B cell (primary cell): ENCODE measurements at regions not wholly inside any gene's neighbourhood (a gene's known extent, or its start where the extent isn't known, plus 50 kb on each side); places are given as distances from the start of the nearest gene placed in this dataset.

ENCODE experiments used
- ATAC-seq: fragments of 200-7000 bp; cut with Tn5 transposase; one replicate; pipeline ENCODE4 v1.10.0; 2021; ENCODE audit warnings: low read depth, mild to moderate bottlenecking, moderate number of reproducible peaks, moderate library complexity
- CTCF ChIA-PET: fragments of 350-600 bp; sonication (Branson Sonifier 250); formaldehyde crosslinking; loops from one replicate; lab custom pipeline; 2021; ENCODE audit warnings: antibody characterized with exemption, inconsistent platforms; lab: Charles Lee
- POLR2A ChIA-PET: fragments of 350-600 bp; sonication (Branson Sonifier 250); formaldehyde crosslinking; loops from one replicate; lab custom pipeline; 2021; ENCODE audit warnings: antibody characterized with exemption; lab: Charles Lee
- DNase-seq: peaks from one replicate; pipeline ENCODE4 v3.0.0; 2013
- H2AFZ ChIP-seq: 2 replicates; pipeline ENCODE4 v1.6.1; 2012; ENCODE audit warnings: mild to moderate bottlenecking, low read depth, low read length; ENCODE audit not compliant: insufficient read depth, poor library complexity, severe bottlenecking
- H3K27ac ChIP-seq, 2 donors: 1 replicate in 1 of 2; 2 replicates in 1 of 2; pipeline ENCODE4 v1.5.1; 2012 to 2013; ENCODE audit warnings: low read length in 2 of 2, mild to moderate bottlenecking in 2 of 2, moderate library complexity in 1 of 2
- H3K27me3 ChIP-seq, 4 experiments: fragments of 200-600 bp in 1 of 4; sonication (generic) in 1 of 4; replicated peaks in 1 of 4; 1 replicate in 2 of 4; 2 replicates in 2 of 4; pipeline versions ENCODE4 v1.6.1 to v1.7.0; 2013 to 2016; ENCODE audit warnings: low read length in 3 of 4, mild to moderate bottlenecking in 2 of 4, mixed read lengths in 1 of 4, moderate library complexity in 1 of 4; ENCODE audit not compliant: insufficient read depth in 4 of 4, control insufficient read depth in 3 of 4; ENCODE audit errors: control extremely low read depth in 1 of 4
- H3K36me3 ChIP-seq, 2 experiments: replicated peaks in 1 of 2; 1 replicate in 1 of 2; 2 replicates in 1 of 2; pipeline versions ENCODE4 v1.6.1 to v1.7.1; 2013; ENCODE audit warnings: low read length in 1 of 2; ENCODE audit not compliant: insufficient read depth in 2 of 2, control insufficient read depth in 1 of 2; ENCODE audit errors: control extremely low read depth in 1 of 2, extremely low read depth in 1 of 2
- H3K4me1 ChIP-seq, 2 donors: fragments of 200-600 bp in 1 of 2; sonication (generic) in 1 of 2; 1 replicate in 1 of 2; 2 replicates in 1 of 2; pipeline versions ENCODE4 v1.5.1 to v1.6.1; 2013 to 2017; ENCODE audit warnings: low read length in 2 of 2; ENCODE audit not compliant: control insufficient read depth in 2 of 2, insufficient read depth in 2 of 2
- H3K4me2 ChIP-seq: replicated peaks from 2 replicates; pipeline ENCODE3; 2012; ENCODE audit warnings: mild to moderate bottlenecking, low read depth, low read length; ENCODE audit not compliant: poor library complexity, severe bottlenecking
- H3K4me3 ChIP-seq, 5 experiments: fragments of 200-600 bp in 1 of 5; sonication (generic) in 1 of 5; 1 replicate in 3 of 5; 2 replicates in 2 of 5; pipeline versions ENCODE4 v1.5.1 to v1.7.0; 2011 to 2016; ENCODE audit warnings: low read length in 4 of 5, mild to moderate bottlenecking in 4 of 5, low read depth in 2 of 5, control low read depth in 1 of 5, moderate library complexity in 1 of 5; ENCODE audit not compliant: insufficient read depth in 1 of 5; ENCODE audit errors: control extremely low read depth in 1 of 5, extremely low read depth in 1 of 5
- H3K79me2 ChIP-seq: fragments of 200-600 bp; sonication (generic); one replicate; pipeline ENCODE4 v1.6.0; 2016; ENCODE audit warnings: low read length; ENCODE audit not compliant: control insufficient read depth, insufficient read depth
- H3K9ac ChIP-seq: fragments of 200-600 bp; sonication (generic); 2 replicates; pipeline ENCODE4 v1.6.1; 2017; ENCODE audit warnings: mild to moderate bottlenecking, low read length, moderate library complexity
- H3K9me3 ChIP-seq, 3 donors: one replicate each; pipeline versions ENCODE4 v1.6.1 to v1.7.1; 2013; ENCODE audit warnings: low read length in 2 of 3; ENCODE audit not compliant: control insufficient read depth in 2 of 3, insufficient read depth in 1 of 3; ENCODE audit errors: control extremely low read depth in 1 of 3
- H4K20me1 ChIP-seq: 2 replicates; pipeline ENCODE4 v1.6.0; 2012; ENCODE audit warnings: mild to moderate bottlenecking, low read length; ENCODE audit not compliant: insufficient read depth, control insufficient read depth, poor library complexity, severe bottlenecking
- H3K27ac Mint-ChIP-seq: one replicate; pipeline ENCODE4 v1.8.0; 2021; ENCODE audit warnings: mixed read lengths
- H3K27me3 Mint-ChIP-seq: one replicate; pipeline ENCODE4 v1.8.0; 2021; ENCODE audit warnings: mixed read lengths
- H3K4me1 Mint-ChIP-seq: one replicate; pipeline ENCODE4 v1.8.0; 2021; ENCODE audit warnings: mixed read lengths
- H3K4me3 Mint-ChIP-seq: one replicate; pipeline ENCODE4 v1.8.0; 2021; ENCODE audit warnings: mixed read lengths
- H3K9me3 Mint-ChIP-seq: one replicate; pipeline ENCODE4 v1.8.0; 2022; ENCODE audit warnings: mixed read lengths; ENCODE audit not compliant: insufficient read depth
- CTCF ChIP-seq: fragments of 200-600 bp; IDR thresholded peaks from one replicate; pipeline ENCODE4 v1.8.0; 2022; ENCODE audit warnings: antibody characterized with exemption, mild to moderate bottlenecking
- EZH2 ChIP-seq: IDR thresholded peaks from 2 replicates; pipeline ENCODE4 v1.6.1; 2012; ENCODE audit warnings: borderline replicate concordance, low read depth, mild to moderate bottlenecking, moderate library complexity, low read length; ENCODE audit not compliant: insufficient read depth, poor library complexity, severe bottlenecking
- WGBS: methylation state at CpG from one replicate; pipeline ENCODE4 v1.1.5; 2013; ENCODE audit warnings: missing lambda C conversion rate; ENCODE audit not compliant: insufficient coverage; 5-methylcytosine and 5-hydroxymethylcytosine counted together
- intact Hi-C: fragments of 100-400 bp; cut with micrococcal nuclease; formaldehyde crosslinking; loops from one replicate; pipeline ENCODE4 v1.10.0; 2022

GRCh38 chr6:22643780-22644179 is 74.4 kb downstream of the HDGFL1 start:
- Histone ChIP-seq H3K4me1 (no peaks in the 10 kb centered on the region), H3K27ac (no peak overlapping the region), H3K79me2 (no peaks in the 10 kb centered on the region), H4K20me1 (no peaks in the 10 kb centered on the region), H3K9ac (no peak overlapping the region), H3K9me3 (peaks cover 0 to 5% (median 0%) of the 10 kb centered on the region in 3 donors), H3K4me3 (no peak overlapping the region), H3K4me2 (no peak overlapping the region), H3K36me3 (no peaks in the 10 kb centered on the region), H3K27me3 (no peaks in the 10 kb centered on the region), H2AFZ (no peak overlapping the region)
- intact Hi-C loops = no loop called here
- POLR2A ChIA-PET = no interaction called here
- H3K9me3 Mint-ChIP-seq = no peaks in the 10 kb centered on the region
- no peak overlapping the region for H3K4me3 Mint-ChIP-seq
- H3K4me1 Mint-ChIP-seq = no peaks in the 10 kb centered on the region
- DNase-seq (no peak), ATAC-seq (no peak)
- H3K27me3 Mint-ChIP-seq = no peaks in the 10 kb centered on the region
- no peak for TF ChIP-seq EZH2
- no peak for TF ChIP-seq CTCF
- H3K27ac Mint-ChIP-seq = no peak overlapping the region
- WGBS = no CpG with 5 or more reads among the region's 10 CpGs
- CTCF ChIA-PET = no interaction called here

- Histone ChIP-seq H2AFZ (no peak overlapping the region), H3K9ac (no peak overlapping the region), H3K4me3 (no peak overlapping the region), H3K27me3 (no peaks in the 10 kb centered on the region), H3K36me3 (no peaks in the 10 kb centered on the region), H3K9me3 (peaks cover 0 to 9% (median 0%) of the 10 kb centered on the region in 3 donors), H3K4me1 (no peaks in the 10 kb centered on the region), H3K79me2 (no peaks in the 10 kb centered on the region), H3K4me2 (no peak overlapping the region), H4K20me1 (no peaks in the 10 kb centered on the region), H3K27ac (no peak overlapping the region)
- DNase-seq (no peak), ATAC-seq (no peak)
- Mint-ChIP-seq H3K9me3 (no peaks in the 10 kb centered on the region), H3K27me3 (no peaks in the 10 kb centered on the region), H3K27ac (no peak overlapping the region), H3K4me1 (no peaks in the 10 kb centered on the region), H3K4me3 (no peak overlapping the region)
- POLR2A ChIA-PET = no interaction called here
- intact Hi-C loops = no loop called here
- CTCF ChIA-PET = no interaction called here
- WGBS = 97% methylated on average over 3 of the region's 3 CpGs
- no peak for TF ChIP-seq CTCF
- no peak for TF ChIP-seq EZH2
These were observed 78.4 kb downstream of the HDGFL1 start for GRCh38 chr6:22647719-22648118.
